Stimulated activated CD4-positive, alpha-beta T cell treated with anti-CD3 and anti-CD28 coated beads, Interleukin-15, amount 100 ng/mL, for 24 hours (primary cell): ENCODE measurements at regions not wholly inside any gene's neighbourhood (a gene's known extent, or its start where the extent isn't known, plus 50 kb on each side); places are given as distances from the start of the nearest gene placed in this dataset.
"Not testable (repeated sequence)": the region's sequence is repeated elsewhere in the genome, so short reads cannot be mapped to it uniquely, and the experiment has no call there.

Experiments used
- DNase-seq: peaks from one replicate; pipeline ENCODE4 v3.0.0-alpha.2; 2020

DNA sequence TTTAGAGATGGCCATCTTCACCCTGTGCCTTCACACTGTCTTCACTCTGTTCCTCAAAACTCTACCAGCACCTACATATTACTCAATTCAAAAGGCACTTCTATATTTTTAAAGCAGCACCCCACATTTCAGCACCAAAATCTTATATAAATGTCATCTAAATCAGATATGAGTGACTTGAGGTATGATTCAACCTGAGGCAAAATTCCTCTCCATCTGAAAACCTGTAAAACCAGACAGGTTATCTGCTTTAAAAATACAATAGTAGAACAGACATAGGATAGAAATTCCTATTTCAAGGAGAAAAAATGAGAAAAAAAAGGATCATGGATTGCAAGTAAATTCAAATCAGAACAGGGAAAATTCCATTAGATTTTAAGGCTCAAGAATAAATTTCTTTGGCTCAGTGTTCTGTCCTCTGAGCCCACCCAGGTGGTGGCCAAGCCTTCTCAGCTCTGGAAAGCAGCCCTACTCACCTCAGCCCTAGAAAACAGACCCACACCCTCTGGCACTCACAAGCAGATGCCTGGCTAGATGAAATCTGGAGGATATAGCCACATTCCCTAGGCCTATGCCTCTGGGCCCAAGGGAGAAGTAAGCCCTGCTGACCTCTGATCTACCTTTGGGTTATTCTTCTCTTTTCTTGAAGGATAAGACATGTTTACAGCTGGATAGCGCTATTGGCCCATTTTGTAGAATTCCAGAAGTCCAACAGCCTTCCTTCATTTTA is 211.1 kb upstream of the XIST start:
- DNase-seq = no peak

DNA sequence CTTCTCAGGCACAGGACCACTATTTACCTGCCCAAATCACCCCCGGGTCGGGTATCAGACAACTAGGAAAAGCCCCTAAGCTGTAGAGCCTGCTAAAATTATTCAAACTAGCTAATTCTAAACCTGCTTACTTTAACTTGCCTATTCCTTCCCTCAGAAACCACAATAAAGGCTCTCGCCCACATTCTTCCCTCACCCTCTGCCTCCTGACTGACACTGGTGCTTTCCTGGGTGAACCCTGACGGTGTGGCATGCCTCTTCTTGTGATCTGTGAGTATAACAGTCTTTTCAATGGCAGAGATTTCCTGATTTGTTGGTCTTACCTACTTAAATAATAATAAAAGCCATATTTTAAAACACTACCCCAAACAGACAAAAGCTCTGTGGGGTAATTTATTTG is 209.4 kb upstream of the XIST start:
- no peak for DNase-seq

DNA sequence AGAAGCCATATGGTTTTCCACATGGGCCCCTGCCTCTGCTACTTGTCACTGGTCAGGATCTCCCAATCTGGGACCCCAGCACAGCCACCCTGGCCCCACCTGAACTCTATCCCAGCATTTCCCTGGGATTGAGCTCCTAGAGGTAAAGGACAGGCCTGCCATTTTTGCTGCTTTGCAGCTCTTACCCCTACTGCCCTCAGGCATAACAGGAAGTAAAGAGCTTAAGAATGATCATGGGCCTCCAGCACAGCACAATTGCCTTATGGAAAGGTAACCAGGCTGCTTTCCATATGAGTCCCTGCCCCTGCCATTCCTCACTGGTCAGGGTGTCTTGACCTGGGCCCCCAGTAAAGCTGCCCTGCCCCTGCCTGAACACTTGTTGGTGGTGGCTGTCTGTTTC is 196.6 kb upstream of the XIST start:
- DNase-seq = no peak

DNA sequence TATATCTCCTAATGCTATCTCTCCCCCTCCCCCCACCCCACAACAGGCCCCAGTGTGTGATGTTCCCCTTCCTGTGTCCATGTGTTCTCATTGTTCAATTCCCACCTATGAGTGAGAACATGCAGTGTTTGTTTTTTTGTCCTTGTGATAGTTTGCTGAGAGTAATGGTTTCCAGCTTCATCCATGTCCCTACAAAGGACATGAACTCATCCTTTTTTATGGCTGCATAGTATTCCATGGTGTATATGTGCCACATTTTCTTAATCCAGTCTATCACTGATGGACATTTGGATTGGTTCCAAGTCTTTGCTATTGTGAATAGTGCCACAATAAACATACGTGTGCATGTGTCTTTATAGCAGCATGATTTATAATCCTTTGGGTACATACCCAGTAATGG is 181.6 kb upstream of the XIST start:
- DNase-seq = not testable (repeated sequence)

DNA sequence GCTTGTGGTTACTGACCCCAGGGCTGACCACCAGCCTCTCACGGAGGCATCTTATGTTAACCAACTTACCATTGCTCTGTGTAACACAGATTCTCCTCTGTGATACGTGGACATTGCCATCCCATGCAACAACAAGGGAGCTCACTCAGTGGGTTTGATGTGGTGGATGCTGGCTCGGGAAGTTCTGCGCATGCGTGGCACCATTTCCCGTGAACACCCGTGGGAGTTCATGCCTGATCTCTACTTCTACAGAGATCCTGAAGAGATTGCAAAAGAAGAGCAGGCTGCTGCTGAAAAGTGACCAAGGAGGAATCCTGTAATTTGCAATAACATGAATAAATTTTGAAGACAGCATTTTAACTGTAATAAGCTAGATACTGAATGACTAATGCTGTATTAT is 179.0 kb upstream of the XIST start:
- DNase-seq = not testable (repeated sequence)

DNA sequence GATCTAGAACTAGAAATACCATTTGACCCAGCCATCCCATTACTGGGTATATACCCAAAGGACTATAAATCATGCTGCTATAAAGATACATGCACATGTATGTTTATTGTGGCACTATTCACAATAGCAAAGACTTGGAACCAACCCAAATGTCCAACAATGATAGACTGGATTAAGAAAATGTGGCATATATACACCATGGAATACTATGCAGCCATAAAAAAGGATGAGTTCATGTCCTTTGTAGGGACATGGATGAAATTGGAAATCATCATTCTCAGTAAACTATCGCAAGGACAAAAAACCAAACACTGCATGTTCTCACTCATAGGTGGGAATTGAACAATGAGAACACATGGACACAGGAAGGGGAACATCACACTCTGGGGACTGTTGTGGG is 178.3 kb upstream of the XIST start:
- not testable (repeated sequence) for DNase-seq

DNA sequence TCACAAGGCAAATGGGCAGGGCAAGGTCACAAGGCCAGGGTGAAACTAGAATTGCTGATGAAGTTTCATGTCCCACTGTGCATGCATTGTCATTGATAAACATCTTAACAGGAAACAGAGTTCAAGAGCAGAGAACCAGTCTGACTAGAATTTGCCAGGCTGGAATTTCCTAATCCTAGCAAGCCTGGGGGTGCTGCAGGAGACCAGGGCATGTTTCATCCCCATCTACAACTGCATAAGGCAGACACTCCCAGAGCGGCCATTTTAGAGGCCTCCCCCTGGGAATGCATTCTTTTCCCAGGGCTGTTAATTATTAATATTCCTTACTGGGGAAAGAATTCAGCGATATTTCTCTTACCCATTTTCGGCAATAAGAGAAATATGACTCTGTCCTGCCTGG is 172.6 kb upstream of the XIST start:
- DNase-seq = not testable (repeated sequence)

DNA sequence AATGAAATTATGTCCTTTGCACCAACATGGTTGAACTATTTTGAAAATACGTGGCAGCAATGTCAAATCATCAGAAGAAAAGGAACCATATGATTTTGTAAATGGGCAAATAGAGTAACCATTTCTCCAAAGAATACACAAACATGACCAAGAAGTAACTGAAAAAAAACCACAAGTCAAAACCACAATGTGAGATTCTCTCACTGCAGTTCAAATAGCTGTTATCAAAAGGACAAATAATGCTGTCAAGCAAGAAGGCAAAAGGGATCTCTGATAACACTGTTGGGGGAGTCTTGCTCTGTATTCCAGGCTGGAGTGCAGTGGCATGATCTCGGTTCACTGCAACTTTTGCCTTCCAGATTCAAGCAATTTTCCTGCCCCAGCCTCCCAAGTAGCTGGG is 170.7 kb upstream of the XIST start:
- DNase-seq = no peak

DNA sequence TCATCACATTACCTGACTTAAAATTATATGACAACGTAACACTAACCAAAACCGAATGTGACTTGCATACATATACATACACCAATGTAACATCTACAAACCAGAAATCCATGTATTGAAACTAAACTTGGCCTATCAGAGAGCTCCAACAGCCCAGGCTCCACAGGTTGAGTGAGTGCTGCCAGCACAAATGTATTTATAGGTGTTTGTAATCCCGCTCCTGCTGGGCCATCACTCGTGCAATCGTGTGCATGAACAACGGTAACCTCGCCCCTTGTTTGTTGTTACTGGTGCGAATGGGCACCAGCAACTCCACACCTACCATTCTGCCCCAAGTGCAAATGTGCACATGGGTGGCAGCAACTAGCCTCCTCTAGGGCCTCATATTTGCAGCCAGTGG is 165.7 kb upstream of the XIST start:
- DNase-seq = no peak

DNA sequence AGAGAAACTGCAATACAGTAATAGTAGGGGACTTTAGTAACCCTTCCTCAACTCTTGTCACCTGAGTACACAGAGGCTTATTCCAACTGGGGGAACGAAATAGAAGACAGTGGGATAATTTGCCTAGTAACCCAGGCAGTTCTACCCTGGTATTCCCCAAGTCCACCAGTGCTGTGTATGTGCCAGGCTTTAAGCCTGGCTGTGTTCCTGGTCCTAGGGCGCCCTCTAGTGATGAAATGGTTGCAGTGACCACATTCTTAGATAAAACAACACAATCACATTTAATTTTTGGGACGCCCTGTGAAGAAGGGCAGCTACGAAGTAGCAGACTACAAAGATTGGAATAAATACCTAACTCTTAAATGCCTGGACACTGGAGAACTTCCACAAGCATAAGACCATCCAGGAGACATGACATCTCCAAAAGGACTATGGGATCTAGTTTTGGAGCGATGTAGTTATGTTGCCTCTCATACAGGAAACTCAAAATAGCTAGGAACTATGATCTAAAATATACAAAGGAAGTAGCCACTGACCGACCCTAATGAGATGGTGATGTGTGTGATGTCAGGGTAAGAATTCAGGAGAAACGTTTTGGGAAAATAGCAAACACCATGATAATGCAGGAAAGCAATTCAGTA is 163.0 kb upstream of the XIST start:
- peak; percentile 50 for DNase-seq

DNA sequence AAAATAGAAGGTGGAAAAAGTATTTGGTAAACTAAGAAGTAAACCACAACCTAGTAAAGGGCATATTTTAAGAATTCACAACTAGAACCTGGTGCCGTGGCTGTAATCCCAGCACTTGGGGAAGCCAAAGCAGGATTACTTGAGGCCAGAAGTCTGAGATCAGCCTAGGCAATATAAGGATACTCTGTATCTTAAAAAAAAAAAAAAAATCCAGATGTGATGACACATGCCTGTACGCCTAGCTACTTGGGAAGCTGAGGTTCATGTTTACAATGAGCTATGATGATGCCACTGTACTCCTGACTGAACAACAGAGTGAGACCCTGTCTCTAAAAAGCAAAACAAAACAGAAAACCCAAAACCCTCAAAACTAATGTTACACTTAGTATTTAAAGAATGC is 156.5 kb upstream of the XIST start:
- no peak for DNase-seq

DNA sequence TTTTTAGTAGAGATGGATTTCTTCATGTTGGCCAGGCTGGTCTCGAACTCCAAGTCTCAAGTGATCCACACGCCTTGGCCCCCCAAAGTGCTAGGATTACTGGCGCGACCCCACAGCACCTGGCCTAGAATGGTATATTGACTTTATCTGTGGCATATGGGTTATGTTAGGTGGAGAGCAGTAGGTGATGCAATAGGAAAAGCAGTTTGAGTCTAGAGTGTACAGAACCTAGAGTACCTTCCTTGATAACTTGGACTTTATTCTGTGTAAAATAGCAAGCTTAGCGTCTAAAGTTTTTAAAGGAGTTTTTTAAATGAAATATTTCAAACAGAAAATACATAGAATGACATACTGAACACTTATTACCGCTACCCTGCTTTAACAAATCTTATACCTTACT is 139.5 kb upstream of the XIST start:
- DNase-seq = no peak

DNA sequence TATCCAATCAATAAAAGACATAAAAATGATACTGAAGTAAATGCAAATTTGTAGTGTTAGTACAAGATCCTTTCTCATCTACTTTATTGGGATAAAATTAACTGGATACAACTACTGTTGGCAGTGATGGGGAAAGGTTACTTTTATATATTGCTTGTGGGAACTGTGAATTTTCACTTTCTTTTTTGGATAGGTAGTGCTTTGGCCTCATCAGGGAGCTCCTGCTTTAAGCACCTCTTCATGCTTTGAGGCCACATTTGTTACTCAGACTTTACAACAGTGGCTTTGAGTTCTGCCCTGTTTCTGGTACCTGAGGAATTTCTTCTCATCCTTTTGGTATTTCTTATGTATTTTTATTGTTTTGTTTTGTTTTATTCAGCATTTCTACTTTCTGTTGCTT is 134.7 kb upstream of the XIST start:
- DNase-seq = no peak

DNA sequence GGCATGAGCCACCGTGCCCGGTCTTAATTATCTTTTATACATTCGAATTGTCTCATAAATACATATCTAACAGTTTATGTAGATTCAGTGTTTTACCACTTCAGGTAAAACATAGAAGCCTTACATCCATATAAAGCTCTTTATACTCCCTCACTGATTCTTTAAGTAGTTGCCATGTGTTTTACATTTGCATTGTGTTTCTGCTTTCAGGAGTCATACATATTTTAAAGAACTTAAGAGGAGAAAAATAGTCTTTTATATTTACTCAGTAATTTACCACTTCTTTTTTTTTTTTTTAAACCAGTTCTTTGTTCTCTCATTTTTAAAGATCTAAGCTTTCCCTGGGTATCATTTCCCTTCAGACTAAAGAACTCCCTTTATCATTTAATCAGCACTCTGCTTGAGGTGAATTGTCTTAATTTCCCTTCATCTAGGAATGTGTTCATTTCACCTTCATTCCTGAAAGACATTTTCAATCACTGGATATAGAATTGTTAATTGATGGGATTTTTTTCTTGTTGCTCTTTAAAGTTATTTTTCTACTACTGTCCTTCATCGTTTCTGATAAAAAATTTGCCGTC is 127.1 kb upstream of the XIST start:
- DNase-seq = no peak

DNA sequence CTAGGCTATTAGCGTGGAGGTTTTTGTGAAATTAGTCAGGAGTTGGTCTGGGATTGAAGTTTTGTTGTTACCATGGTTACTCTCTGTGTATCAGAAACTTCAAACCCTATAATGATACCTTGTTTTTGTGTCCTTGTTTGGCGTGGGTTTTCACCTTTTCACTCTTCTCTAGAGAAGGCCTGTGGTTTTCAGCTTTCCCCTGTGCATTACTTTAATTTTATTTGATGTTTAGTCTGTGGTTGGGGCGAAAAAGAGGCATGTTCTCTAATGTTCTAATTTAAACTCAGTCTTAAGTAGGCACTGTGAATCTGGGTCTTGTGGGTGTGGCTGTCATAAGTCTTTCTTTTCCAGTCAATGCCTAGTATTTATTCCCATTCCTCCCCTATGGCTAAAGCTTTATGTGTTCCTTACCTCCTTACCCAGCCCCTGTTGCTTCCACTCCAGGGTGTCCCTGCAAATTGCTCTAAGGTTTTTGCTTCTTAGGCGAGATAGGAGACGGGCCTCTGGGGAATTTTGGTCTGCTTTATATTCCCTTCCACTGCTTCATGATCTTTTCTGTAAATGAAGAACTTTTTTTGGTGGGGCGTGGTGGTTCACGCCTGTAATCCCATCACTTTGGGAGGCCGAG is 125.1 kb upstream of the XIST start:
- DNase-seq = no peak

DNA sequence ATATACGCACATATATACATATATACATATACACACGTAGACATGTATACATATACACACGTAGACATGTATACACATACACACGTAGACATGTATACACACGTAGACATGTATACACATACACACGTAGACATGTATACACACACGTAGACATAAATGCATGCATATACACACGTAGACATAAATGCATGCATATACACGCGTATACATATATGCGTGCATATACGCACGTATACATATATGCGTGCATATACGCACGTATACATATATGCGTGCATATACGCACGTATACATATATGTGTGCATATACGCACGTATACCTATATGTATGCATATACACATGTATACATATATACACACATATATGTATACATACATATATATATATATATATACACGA is 114.9 kb upstream of the XIST start:
- DNase-seq = not testable (repeated sequence)

DNA sequence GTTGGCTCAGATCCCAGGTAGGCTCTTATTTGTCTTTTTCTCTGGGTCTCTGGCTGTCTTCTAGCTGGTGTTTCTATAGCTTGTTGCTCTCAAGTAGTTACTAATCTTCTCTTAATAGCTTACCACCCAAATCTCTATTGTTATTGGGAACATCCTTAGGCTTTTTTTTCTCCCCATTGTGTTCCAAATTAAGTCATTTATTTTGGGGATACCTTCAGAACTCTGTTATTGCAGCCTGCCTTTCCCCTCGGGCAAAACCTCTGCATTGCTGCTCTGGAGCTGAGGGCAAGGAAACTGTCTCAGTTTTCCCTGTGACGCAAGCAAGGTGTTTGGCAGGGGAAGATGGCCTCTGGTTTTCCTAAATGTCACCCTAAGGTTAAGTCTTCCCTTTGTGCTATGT is 113.3 kb upstream of the XIST start:
- DNase-seq = no peak

DNA sequence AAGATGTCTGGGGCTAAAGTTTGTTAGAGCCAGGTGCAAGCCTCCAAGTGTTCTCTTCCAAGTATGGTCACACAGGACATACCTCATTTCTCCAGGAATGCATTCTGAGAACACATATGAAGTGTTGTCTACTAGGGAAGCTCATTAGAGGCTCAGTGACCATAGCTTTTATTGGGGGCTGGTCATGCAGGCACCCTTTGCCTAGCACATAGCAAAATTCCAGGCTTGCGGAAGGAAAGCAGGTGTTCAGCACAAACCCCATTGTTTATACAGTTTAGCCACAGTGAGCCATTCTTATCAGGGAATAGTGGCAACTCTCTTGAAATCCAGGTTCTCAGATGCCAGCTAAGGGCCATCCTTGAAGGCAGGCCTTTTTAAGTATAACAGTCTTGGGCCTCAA is 112.1 kb upstream of the XIST start:
- no peak for DNase-seq

DNA sequence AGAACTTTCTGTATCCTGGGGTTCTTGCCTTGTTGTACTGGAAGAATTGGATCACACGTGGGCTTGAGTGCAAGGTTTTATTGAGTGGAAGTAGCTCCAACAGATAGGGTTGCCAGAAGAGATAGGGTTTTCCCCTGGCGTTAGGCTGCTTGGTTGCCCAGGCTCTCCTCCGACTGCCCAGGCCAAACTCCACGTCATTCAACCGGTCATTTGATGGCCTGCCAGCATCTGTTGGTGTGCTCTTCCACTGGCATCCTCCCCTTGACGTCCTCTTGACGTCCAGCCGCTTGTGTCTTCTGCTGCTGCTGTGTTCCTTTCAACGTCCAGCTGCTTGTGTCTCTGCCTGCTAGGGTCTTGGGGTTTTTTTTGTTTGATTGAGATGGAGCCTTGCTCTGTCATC is 111.2 kb upstream of the XIST start:
- no peak for DNase-seq

DNA sequence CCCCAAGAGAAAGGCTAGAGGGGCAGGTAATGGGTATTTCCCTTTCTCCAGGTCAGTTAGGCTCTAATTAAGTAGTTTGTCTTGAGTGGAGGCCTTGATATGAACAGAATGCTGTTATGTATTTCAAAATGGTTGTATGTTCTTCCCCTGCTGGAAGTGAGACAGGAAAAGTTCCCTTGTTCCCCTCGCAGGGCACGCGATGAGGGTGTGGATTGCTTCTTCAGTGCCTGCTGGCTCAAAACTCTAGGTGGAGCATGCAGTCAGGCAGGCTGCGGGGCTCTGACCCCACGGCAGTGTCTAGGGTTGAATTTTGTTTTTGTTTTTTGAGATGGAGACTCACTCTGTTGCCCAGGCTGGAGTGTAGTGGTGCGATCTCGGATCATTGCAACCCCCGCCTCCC is 110.4 kb upstream of the XIST start:
- no peak for DNase-seq

DNA sequence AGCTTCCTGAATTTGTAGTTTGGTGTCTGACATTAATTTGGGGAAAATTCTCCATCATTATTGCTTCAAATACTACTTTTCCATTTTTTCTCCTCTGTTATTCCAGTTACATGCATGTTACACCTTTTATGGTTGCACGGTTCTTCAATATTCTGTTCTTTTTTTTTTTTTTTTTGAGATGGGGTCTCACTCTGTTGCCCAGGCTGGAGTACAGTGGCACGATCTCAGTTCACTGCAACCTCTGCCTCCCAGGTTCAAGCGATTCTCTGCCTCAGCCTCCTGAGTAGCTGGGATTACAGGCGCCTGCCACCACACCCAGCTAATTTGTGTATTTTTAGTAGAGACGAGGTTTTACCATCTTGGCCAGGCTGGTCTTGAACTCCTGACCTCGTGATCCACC is 109.4 kb upstream of the XIST start:
- not testable (repeated sequence) for DNase-seq

DNA sequence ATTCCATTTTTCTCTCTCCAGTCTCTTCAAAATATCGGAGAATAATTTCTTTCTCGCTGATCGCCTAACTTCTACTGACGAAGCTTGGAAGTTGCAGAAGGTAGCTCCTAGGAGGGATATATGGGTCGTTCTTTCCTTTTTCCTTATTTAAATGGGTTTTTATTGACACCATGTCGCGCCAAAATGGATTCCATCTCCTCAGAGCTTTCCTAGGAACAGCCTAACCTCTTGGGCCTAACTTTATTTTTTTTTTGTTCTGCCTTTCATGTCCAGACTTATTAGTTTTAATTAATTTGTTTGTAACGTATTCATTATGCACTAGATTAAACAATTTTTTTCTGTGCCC is 92.0 kb upstream of the XIST start:
- DNase-seq = no peak

DNA sequence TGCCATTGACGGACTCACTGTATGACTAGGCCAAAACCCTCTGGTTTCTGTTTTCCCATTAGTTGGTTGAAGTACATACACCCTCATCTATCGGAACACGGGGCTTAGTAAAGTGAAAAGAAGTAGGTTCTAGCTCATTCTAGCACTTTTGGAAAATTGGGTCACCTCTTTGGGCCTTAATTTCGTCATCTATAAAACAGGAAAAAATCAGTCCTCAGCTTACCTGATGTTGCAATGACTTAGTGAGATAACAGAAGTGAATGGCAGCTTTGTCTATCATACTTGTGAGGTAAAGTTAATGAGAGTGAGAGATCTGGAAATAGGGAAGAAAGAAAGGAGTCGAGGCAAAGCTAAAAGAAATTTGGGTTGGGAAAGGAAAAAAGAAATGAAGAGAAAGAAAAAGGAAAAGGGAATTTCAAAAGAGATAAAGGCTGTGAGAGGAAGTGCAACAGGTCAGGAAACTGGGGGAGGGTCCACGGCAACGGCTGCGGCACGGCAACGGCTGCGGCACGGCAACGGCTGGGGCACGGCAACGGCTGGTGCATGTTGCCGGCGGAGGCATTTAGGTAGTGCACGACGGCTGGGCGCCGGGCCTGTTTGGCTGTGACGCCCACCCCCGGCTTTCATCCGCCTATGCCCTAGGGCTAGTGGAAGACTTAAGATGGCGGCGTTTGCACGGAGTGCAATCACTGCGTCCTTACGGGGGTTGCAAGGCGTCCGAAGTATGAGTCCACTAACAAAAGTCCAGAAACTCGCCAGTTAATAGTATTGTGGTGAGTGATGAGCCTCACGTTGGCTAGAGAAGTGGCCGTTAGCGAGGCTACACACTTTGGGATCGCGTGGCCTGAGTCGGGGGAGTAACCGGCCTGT is 91.4 kb upstream of the XIST start:
- DNase-seq = peak; percentile 89
